GM21423 (cell line): ENCODE measurements at regions not wholly inside any gene's neighbourhood (a gene's known extent, or its start where the extent isn't known, plus 50 kb on each side); places are given as distances from the start of the nearest gene placed in this dataset.

Experiments used
- ATAC-seq: cut with Tn5 transposase; IDR thresholded peaks from one replicate; pipeline ENCODE4 v1.9.1; 2021; ENCODE audit warnings: mild to moderate bottlenecking, moderate library complexity; ENCODE audit not compliant: unreplicated experiment

DNA sequence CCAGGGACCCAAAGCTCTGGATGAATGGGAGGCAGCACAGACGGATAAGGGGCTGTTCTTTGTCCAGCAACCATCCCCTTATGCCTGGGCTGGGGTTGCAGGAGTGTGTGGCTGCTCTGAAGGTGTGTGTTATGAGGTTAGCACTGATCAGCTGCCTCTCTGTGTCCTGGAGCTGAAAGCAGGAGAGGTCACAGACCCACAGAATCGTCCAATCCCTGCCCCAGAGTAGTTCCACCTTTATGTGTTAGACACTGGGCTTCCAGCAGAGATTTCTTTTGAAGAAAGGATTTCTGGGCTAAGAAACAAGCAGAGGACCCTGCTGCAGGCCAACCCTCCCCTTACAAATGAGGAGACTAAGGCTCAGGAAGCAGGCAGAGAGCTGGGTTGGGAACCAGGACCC, 62.4 kb downstream of the ARL6IP4 start:
- no peak for ATAC-seq

DNA sequence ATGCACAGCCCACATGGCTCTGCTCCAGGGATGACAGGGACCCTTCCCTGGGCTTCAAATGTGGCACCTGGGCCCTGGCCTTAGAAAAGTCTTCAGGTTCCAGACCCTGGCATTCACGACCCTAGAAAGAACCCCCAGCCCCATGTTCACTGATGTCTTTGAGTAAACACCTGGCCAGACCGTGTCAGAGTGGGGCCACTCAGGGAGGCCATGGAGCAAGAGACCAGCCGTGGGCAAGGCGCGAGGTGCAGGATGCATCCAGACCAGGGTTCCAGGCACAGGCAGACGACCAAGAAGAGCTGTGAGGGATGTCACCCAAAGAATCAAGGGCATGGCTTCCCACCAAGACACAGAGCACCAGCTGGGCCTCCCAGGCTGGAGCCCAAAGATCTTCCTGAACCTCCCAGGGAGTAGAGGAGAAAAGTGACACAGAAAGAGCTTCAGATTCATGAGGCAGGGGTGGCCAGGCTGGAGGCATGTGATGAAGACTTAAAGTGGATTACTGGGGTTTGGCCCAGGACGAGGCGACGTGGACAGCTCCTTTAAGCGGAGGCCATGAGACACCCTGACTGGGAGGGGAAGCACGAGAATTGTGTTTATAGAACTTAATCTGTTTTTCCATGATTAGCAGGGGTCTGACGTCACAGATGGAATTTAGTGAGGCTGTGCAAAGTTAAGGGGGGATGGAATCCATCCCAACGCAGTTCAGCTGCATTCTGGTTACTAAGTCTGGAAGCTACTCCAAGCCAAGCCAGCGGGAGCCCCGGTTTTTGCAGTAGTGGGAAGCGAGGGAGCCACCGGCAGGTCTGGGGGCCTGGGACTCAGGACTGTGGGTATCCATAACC, 61.6 kb downstream of the ARL6IP4 start:
- ATAC-seq: no peak

DNA sequence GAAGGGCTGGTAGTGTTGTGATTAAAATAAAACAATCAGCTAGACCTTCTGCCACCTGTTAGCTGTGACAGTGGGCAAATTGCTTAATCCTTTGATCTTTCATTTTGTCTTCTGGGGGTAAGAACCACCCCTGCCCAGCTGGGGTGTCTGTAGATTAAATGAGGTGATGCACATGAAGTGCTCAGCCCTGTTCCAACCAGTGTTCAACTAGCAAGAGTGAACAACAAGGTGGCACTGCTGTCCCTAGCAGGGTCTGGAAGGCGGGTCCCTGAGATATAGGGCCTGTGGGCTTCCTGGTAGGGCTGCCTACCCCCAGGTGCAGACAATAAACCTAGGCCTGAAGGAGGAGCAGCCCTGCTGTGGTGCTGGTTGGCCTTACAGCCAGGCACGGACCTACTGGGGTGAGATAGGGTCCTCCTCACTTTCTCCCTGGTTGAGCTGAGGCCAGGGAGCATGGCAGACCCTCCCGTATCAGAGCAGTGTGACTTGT, 60.6 kb downstream of the ARL6IP4 start:
- ATAC-seq: no peak

DNA sequence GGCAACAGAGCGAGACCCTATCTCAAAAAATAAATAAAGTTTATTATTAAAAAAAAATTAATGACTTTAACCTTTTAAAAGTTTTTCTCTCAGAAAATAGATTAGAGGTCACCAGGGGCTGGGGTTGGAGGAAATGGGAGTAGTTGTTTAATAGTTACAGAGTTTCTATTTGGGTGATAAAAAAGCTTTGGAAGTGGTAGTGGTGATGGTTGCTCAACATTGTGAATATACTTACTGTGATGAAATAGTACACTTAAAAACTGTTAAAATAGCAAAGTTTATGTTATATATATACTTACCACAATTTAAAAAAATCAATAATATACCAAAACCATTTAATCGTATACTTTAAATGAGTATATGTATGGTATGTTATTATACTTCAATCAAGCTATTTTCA, 59.6 kb downstream of the ARL6IP4 start:
- ATAC-seq: no peak

DNA sequence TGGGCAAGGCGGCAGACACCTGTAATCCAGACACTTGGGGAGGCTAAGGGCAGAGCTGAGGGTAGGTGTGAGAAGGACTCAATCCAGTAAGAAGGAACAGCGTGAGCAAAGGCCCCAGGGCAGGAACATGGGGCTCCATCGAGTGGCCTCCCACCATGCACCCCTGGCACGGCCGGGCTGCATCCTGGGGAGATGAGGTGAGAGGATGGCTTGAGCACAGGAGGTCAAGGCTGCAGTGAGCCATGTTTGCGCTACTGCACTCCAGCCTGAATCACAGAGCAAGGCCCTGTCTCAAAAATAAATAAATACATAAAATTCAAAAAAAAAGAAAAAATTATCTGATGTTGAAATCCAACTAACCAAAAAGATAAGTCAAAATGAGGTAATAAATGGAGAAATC, 58.5 kb downstream of the ARL6IP4 start:
- no peak for ATAC-seq

DNA sequence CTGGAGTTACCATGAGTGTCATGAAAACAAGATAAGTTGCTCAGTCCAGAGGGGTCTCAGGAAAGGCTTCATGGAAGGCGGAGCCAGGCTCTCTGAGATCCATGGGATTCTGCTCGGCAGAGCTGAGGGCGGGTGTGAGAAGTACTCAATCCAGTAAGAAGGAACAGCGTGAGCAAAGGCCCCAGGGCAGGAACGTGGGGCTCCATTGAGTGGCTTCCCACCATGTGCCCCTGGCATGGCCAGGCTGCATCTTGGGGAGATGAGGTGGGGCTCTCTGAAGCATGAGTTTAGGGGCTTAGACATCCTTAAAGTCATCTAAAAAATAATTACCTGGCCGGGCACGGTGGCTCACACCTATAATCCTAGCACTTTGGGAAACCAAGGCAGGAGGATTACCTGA, 58.0 kb downstream of the ARL6IP4 start:
- ATAC-seq: no peak

DNA sequence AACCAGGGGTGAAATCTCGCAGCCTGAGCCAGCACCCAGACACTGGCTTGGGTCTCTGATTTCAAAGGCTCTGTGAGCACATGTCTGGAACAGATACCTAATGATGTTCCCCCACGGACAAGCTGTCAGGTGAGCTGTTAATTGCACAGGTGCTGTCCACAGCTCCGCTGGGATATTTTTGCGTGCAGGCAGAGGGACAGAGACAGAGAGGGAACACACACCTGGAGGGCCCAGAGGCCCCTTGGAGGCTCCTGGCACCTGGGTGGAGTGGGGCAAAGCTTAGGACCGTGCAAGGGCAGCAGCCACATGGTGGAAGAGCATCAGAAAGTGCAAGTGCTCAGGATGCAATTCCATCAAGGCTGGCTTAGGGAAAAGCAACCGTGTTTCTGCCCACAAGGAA, 57.3 kb downstream of the ARL6IP4 start:
- no peak for ATAC-seq

DNA sequence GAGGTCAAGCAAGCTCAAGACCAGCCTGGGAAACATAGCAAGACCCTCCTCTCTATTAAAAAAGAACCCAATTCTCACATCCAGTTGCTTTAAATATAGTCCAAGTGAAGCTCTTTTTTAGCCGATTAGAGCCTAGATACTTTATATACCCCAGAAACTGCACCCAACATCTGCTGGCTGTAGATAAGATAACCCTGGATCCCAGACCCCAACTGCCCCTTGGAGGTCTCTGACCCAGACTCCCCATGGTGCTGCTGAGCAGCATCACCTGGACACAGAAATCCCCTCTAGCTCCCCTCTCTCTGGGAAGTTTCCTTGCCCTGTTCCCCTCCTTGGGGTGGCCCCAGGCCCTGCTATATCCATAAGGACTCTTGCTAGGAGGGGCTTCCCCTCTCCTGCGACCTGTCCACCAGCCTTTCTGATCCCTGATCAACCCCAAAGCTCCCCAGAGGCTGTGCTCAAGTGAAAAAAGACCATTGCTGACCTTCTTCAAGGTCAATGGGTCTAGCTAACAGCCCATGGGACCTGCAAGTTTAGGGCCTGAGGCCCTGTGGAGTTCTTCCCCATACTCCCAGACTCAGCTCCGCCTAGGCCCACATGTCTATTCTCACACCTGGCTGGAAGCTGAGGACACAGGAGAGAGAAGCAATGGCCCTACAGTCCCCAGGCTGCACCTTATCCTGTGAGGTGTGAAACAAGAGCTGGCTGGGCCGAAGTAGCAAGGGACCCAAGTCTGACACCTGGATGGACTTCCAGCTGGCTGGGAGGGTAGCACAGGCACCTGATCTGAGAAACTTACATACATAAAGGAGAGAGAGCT, 56.2 kb downstream of the ARL6IP4 start:
- no peak for ATAC-seq

DNA sequence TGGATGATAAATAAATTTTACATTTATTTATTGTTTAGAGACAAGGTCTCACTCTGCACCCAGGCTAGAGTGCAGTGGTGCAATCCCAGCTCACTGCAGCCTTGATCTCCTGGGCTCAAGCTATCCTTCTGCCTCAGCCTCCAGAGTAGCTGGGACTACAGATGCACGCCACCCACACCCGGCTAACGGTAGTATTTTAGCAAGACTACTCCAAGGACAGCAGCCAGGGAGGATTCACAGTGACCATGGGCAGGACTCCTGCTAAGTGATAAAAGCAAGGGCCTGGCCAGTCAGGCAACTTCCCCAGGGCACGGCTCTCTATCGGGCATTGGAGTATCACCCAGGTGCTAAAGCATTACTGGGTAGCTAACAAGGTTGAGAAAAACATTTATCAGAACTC, 55.4 kb downstream of the ARL6IP4 start:
- no peak for ATAC-seq

DNA sequence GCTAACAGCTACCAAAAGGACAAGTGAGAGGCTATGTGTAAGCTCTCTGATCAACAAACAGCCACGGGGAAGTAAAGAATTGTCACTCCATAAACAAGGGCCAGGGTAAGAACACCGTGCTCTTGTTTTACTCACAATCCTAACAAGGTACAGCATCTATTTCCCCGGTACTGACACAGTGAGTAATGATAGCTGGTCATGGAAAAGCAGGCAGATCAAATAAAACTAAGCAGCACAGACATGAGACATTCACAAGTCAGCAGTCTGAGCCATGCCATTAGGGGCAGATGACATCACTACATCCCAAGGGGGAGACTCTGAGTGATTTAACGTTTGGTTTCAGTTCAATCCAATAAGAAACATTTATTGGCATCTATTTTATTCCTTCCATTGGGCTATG, 54.4 kb downstream of the ARL6IP4 start:
- ATAC-seq: no peak

DNA sequence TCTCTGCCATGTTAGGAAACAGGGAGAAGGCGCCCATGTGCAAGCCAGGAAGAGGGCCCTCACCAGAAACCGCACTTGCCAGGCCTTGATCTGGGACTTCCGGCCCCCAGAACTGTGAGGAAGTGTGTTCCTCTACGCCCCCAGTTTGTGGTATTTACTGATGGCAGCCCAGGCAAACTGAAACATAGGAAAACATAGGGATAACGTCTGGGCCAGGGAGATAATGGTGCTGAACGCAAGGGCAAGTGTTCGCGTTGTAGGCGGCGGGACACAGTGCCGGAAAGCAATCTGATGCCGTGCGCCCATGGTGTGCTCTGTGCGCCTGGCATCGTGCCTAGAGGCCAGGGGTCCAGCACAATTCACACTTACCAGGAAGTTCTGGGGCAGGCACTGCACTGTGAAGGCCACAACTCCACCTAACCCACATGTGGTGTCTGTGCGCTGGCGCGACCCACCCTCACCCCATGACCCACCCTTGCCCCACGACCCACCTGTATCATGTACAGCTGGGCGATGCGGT, 53.6 kb downstream of the ARL6IP4 start:
- ATAC-seq: no peak

DNA sequence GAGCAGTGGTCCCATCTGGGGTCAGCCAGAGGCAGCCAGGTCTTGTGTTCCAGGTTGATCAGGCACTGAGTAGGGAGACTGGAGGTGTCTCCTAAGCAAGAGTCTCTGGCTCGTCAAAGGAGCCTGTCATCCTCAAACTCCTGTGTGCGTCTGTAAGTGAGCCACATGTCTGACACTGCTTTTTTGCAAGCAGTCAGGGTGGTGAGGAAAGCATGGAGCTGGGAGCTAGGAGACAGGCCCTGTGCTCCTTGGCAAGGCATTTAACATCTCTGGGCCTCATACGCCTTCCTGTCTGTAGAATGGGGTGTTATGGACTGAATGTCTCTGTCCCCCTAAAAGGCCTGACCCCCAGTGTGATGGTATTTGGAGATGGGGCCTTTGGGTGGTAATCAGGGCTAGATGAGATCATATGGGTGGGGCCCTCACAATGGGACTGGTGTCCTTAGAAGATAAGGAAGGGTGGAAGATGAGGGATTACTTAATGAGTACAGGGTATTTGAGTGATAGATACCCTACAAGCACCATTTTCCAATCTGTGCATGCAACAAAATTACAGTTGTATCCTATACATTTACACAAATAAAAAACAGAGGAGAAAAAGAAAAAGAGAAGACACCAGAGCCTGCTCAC, 53.0 kb downstream of the ARL6IP4 start:
- no peak for ATAC-seq

DNA sequence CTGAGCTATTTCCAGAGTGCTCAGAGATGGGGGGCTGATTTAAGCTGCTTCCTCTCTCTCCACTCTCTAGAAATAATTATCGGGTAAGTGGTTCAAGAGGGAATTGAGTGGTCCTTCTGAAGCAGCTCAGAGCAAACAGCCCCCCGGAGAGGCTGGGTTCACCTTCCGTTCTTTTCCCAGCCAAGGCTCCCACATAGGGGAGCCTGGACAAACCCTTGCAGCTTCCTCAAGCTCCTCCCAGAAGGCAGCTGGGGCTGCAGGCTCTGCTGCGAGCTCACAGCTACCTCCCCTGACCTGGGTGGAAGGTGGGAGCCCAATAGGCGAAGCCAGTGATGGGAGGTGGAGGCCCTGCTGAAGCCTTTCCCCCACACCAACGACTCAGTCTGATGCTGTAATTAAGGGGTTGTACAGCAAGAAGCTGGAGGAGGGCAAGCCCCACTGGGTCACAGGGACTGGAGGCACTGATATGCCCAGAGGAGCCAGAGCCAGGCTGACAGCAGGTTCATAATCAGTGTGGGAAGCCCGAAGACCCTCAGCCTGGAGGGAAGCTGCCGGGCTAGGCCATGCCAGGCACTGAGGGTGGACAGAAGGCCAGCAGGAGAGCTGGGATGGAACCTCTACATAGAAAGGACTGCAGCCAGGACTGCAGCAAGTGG, 52.4 kb downstream of the ARL6IP4 start:
- no peak for ATAC-seq
